SK-N-SH treated with all-trans-retinoic acid at 6 μM for 48 hours (cell line): ENCODE measurements at regions not wholly inside any gene's neighbourhood (a gene's known extent, or its start where the extent isn't known, plus 50 kb on each side); places are given as distances from the start of the nearest gene placed in this dataset.

Experiments
- BACH2 ChIP-seq: fragments of 250-450 bp; sonication (Bioruptor Pico); IDR thresholded peaks from 2 replicates; pipeline ENCODE4 v1.9.0; 2021; ENCODE audit warnings: mild to moderate bottlenecking, borderline replicate concordance
- CREB5 ChIP-seq: fragments of 250-450 bp; sonication (Bioruptor Pico); IDR thresholded peaks from 2 replicates; pipeline ENCODE4 v1.5.1; 2020; ENCODE audit warnings: low read depth, mild to moderate bottlenecking, moderate library complexity
- CSDC2 ChIP-seq: fragments of 250-450 bp; sonication (Bioruptor Pico); IDR thresholded peaks from 2 replicates; pipeline ENCODE4 v1.5.0; 2020; ENCODE audit warnings: mild to moderate bottlenecking, moderate library complexity
- GLIS3 ChIP-seq: fragments of 250-450 bp; sonication (Bioruptor Pico); IDR thresholded peaks from 2 replicates; pipeline ENCODE4 v1.5.0; 2020; ENCODE audit warnings: mild to moderate bottlenecking, moderate library complexity
- ISL1 ChIP-seq: fragments of 250-450 bp; sonication (Bioruptor Pico); IDR thresholded peaks from 2 replicates; pipeline ENCODE4 v2.1.2; 2022; ENCODE audit warnings: mild to moderate bottlenecking, moderate library complexity
- OSR1 ChIP-seq: fragments of 250-450 bp; sonication (Bioruptor Pico); IDR thresholded peaks from 2 replicates; pipeline ENCODE4 v1.8.0; 2022; ENCODE audit warnings: moderate library complexity, mild to moderate bottlenecking, inconsistent platforms
- PATZ1 ChIP-seq: fragments of 250-450 bp; sonication (Bioruptor Pico); IDR thresholded peaks from 2 replicates; pipeline ENCODE4 v1.8.0; 2020; ENCODE audit warnings: mild to moderate bottlenecking, moderate library complexity, borderline replicate concordance
- TSHZ2 ChIP-seq: fragments of 250-450 bp; sonication (Bioruptor Pico); IDR thresholded peaks from 2 replicates; pipeline ENCODE4 v1.5.0; 2020; ENCODE audit warnings: mild to moderate bottlenecking, moderate library complexity
- ZC3H10 ChIP-seq: fragments of 250-450 bp; sonication (Bioruptor Pico); IDR thresholded peaks from 2 replicates; pipeline ENCODE4 v1.5.1; 2021; ENCODE audit warnings: mild to moderate bottlenecking, moderate library complexity
- ZFP3 ChIP-seq: fragments of 250-450 bp; sonication (Bioruptor Pico); IDR thresholded peaks from 2 replicates; pipeline ENCODE4 v1.5.0; 2020; ENCODE audit warnings: mild to moderate bottlenecking, moderate library complexity
- ZNF8 ChIP-seq: fragments of 450-650 bp; formaldehyde crosslinking; IDR thresholded peaks from 2 replicates; pipeline ENCODE4 v1.5.0; 2020; ENCODE audit warnings: mild to moderate bottlenecking, moderate library complexity

DNA sequence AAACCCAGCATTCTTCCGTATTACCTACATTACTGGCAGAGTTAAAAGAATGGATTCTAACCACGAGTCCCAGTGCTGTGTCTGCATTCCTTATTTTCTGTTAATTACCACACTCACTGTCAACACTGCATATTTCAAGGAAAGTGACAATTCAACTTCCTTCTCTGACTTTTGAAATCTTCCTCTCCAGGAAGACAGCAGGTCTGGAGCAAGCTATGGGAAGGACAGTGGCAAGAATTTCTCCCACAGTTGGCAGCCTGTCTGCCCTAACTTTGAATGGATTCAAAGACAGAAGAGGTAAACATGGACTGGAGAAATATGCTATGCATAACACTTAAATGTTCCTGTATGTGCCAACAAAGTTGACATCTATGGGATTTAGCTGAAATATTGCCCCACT lies 700.5 kb upstream of the CHAC2 start:
- TF ChIP-seq ZFP3 (no peak), OSR1 (CRISPR knock-in tag) (no peak), CSDC2 (CRISPR knock-in tag) (no peak), ZNF8 (no peak), CREB5 (CRISPR knock-in tag) (no peak), BACH2 (CRISPR knock-in tag) (no peak), PATZ1 (CRISPR knock-in tag) (no peak), TSHZ2 (no peak), ZC3H10 (CRISPR knock-in tag) (no peak), GLIS3 (CRISPR knock-in tag) (no peak), ISL1 (CRISPR knock-in tag) (no peak)
